Heart left ventricle (tissue), 13 donors: ENCODE measurements at regions not wholly inside any gene's neighbourhood (a gene's known extent, or its start where the extent isn't known, plus 50 kb on each side); places are given as distances from the start of the nearest gene placed in this dataset.

Experiments
- POLR2A ChIP-seq, 2 donors: fragments of 450-650 bp; IDR thresholded peaks; one replicate each; pipeline ENCODE4 v1.6.1; 2017; ENCODE audit warnings: antibody characterized with exemption in 2 of 2, mild to moderate bottlenecking in 2 of 2, moderate library complexity in 2 of 2
- TF ChIP-seq, protein P1 (sequence below), 12 donors: fragments of 200-600 bp; sonication (generic) in 4 of 12; IDR thresholded peaks; one replicate each; pipeline versions ENCODE4 v1.5.0 to v1.8.0; 2018 to 2022; ENCODE audit warnings: antibody characterized with exemption in 12 of 12, mild to moderate bottlenecking in 5 of 12
- donor health status: ischemic (EF 13 %, LVEDD 7.1; RV severe dilation, severe dysfunction).
- donor health status: DM: no; HTN: yes; CAD: no.
- donor health status: DM: no; HTN: no; CAD: no.
- donor health status: ischemic (EF 25% LVEDD 6.9; RV normal size, moderate dysfunction).
- donor health status: ischemic (EF 25% LVEDD 5.7; RV mildly dilated, moderate dysfunction).
- donor health status: ischemic (EF 35%, LVEDD 5.7; RV mildly dilated, moderate dysfunction).
- donor health status: nonischemic (EF 11% LVEDD 7.7; RV severe dilation, severe dysfunction).
- donor health status: DM: yes; HTN: yes; CAD: no.
- donor health status: PGD.
- donor health status: ischemic (EF 29% LVEDD 5.4; RV normal size, mild dysfunction).
- donor health status: nonischemic (EF 23%, LVEDD 6.1; RV moderate dilation, normal function).

DNA sequence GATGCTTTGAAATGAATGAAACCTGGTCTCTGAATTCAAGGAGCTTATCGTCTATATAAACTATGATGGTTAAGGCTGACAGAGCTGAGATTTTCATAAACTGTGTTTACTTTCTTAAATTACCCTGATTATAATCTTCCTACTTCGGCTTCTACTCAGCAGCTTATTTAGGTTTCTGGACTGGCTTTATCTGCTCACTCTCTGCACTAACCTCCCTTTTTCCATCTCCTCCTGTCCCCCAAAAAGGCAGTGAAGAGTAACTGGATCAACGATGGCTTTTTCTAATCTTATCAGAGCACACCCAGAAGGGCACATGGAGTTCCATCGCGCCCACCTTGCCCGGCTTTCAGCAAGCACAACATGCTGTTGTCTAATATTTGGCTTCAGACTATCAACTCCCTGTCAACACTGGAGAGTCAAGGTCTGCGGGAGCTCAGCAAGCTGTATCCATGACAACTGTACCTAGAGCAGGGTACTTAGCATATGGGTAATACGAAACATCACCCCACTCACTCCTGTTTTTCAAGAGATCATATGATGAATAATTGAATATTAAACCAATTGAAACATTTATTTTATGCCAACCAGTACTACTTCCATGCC lies 417.3 kb downstream of the GABRB3 start:
- TF ChIP-seq, protein P1, sequence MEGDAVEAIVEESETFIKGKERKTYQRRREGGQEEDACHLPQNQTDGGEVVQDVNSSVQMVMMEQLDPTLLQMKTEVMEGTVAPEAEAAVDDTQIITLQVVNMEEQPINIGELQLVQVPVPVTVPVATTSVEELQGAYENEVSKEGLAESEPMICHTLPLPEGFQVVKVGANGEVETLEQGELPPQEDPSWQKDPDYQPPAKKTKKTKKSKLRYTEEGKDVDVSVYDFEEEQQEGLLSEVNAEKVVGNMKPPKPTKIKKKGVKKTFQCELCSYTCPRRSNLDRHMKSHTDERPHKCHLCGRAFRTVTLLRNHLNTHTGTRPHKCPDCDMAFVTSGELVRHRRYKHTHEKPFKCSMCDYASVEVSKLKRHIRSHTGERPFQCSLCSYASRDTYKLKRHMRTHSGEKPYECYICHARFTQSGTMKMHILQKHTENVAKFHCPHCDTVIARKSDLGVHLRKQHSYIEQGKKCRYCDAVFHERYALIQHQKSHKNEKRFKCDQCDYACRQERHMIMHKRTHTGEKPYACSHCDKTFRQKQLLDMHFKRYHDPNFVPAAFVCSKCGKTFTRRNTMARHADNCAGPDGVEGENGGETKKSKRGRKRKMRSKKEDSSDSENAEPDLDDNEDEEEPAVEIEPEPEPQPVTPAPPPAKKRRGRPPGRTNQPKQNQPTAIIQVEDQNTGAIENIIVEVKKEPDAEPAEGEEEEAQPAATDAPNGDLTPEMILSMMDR (IDR thresholded peaks at IDR 0.05) = no peak
- TF ChIP-seq POLR2A (IDR thresholded peaks at IDR 0.05) = no peak
